ENCODE measurements at regions not wholly inside any gene's neighbourhood (a gene's known extent, or its start where the extent isn't known, plus 50 kb on each side); places are given as distances from the start of the nearest gene placed in this dataset.

GRCh38 chr2:188645986-188646385 lies 328.2 kb upstream of the COL3A1 start:
- Mint-ChIP-seq H3K4me1 (no peaks in the 10 kb centered on the region), H3K27me3 (no peaks in the 10 kb centered on the region), H3K27ac (no peak overlapping the region), H3K9me3 (no peaks in the 10 kb centered on the region), H3K4me3 (no peak overlapping the region), H3K36me3 (ENCODE audit: low read depth) (no peaks in the 10 kb centered on the region)
- intact Hi-C loops (cut with micrococcal nuclease) = no loop called here
- no peak for DNase-seq

GRCh38 chr2:188647430-188648070 lies 326.6 kb upstream of the COL3A1 start:
- no peaks in the 10 kb centered on the region for H3K9me3 Mint-ChIP-seq
- no peaks in the 10 kb centered on the region for H3K27me3 Mint-ChIP-seq
- H3K27ac Mint-ChIP-seq = no peak overlapping the region
- intact Hi-C loops (cut with micrococcal nuclease) = no loop called here
- no peaks in the 10 kb centered on the region for H3K4me1 Mint-ChIP-seq
- no peak overlapping the region for H3K4me3 Mint-ChIP-seq
- no peaks in the 10 kb centered on the region for H3K36me3 Mint-ChIP-seq (ENCODE audit: low read depth)
- DNase-seq = no peak

- Mint-ChIP-seq H3K36me3 (ENCODE audit: low read depth) (no peaks in the 10 kb centered on the region), H3K27ac (no peak overlapping the region), H3K9me3 (no peaks in the 10 kb centered on the region), H3K4me1 (no peaks in the 10 kb centered on the region), H3K4me3 (no peak overlapping the region), H3K27me3 (no peaks in the 10 kb centered on the region)
- DNase-seq = no peak
- intact Hi-C loops (cut with micrococcal nuclease) = no loop called here
Observed at GRCh38 chr2:188659656-188660406, 314.3 kb upstream of the COL3A1 start.

GRCh38 chr2:188663301-188663700 lies 310.9 kb upstream of the COL3A1 start:
- H3K27me3 Mint-ChIP-seq = no peaks in the 10 kb centered on the region
- H3K9me3 Mint-ChIP-seq = no peaks in the 10 kb centered on the region
- no peak for DNase-seq
- intact Hi-C loops (cut with micrococcal nuclease) = no loop called here
- H3K4me3 Mint-ChIP-seq = no peak overlapping the region
- H3K27ac Mint-ChIP-seq = no peak overlapping the region
- no peaks in the 10 kb centered on the region for H3K36me3 Mint-ChIP-seq (ENCODE audit: low read depth)
- no peaks in the 10 kb centered on the region for H3K4me1 Mint-ChIP-seq

GRCh38 chr2:188664416-188664815 lies 309.8 kb upstream of the COL3A1 start:
- Mint-ChIP-seq H3K4me3 (no peak overlapping the region), H3K4me1 (no peaks in the 10 kb centered on the region), H3K27ac (no peak overlapping the region), H3K36me3 (ENCODE audit: low read depth) (no peaks in the 10 kb centered on the region), H3K9me3 (no peaks in the 10 kb centered on the region), H3K27me3 (no peaks in the 10 kb centered on the region)
- intact Hi-C loops (cut with micrococcal nuclease) = no loop called here
- DNase-seq = no peak

- no peaks in the 10 kb centered on the region for H3K9me3 Mint-ChIP-seq
- H3K27ac Mint-ChIP-seq = no peak overlapping the region
- H3K27me3 Mint-ChIP-seq = no peaks in the 10 kb centered on the region
- no peaks in the 10 kb centered on the region for H3K36me3 Mint-ChIP-seq (ENCODE audit: low read depth)
- H3K4me3 Mint-ChIP-seq = no peak overlapping the region
- H3K4me1 Mint-ChIP-seq = no peaks in the 10 kb centered on the region
- intact Hi-C loops (cut with micrococcal nuclease) = no loop called here
- DNase-seq = no peak
Observed at GRCh38 chr2:188664951-188665595, 309.1 kb upstream of the COL3A1 start.

- Mint-ChIP-seq H3K27ac (no peak overlapping the region), H3K27me3 (no peaks in the 10 kb centered on the region), H3K9me3 (no peaks in the 10 kb centered on the region), H3K4me3 (no peak overlapping the region), H3K4me1 (no peaks in the 10 kb centered on the region), H3K36me3 (ENCODE audit: low read depth) (no peaks in the 10 kb centered on the region)
- DNase-seq = no peak
- intact Hi-C loops (cut with micrococcal nuclease) = no loop called here
Observed at GRCh38 chr2:188665727-188666304, 308.4 kb upstream of the COL3A1 start.

- Mint-ChIP-seq H3K27ac (no peak overlapping the region), H3K27me3 (no peaks in the 10 kb centered on the region), H3K9me3 (no peaks in the 10 kb centered on the region), H3K4me3 (no peak overlapping the region), H3K4me1 (no peaks in the 10 kb centered on the region), H3K36me3 (ENCODE audit: low read depth) (no peaks in the 10 kb centered on the region)
- no peak for DNase-seq
- intact Hi-C loops (cut with micrococcal nuclease) = no loop called here
Observed at GRCh38 chr2:188666503-188666902, 307.7 kb upstream of the COL3A1 start.

GRCh38 chr2:188668017-188668680 lies 306.0 kb upstream of the COL3A1 start:
- H3K9me3 Mint-ChIP-seq = no peaks in the 10 kb centered on the region
- intact Hi-C loops (cut with micrococcal nuclease) = no loop called here
- DNase-seq = no peak
- H3K27me3 Mint-ChIP-seq = no peaks in the 10 kb centered on the region
- no peak overlapping the region for H3K27ac Mint-ChIP-seq
- no peaks in the 10 kb centered on the region for H3K36me3 Mint-ChIP-seq (ENCODE audit: low read depth)
- no peak overlapping the region for H3K4me3 Mint-ChIP-seq
- no peaks in the 10 kb centered on the region for H3K4me1 Mint-ChIP-seq

- Mint-ChIP-seq H3K27me3 (no peaks in the 10 kb centered on the region), H3K27ac (no peak overlapping the region), H3K4me1 (no peaks in the 10 kb centered on the region), H3K9me3 (no peaks in the 10 kb centered on the region), H3K4me3 (no peak overlapping the region), H3K36me3 (ENCODE audit: low read depth) (no peaks in the 10 kb centered on the region)
- intact Hi-C loops (cut with micrococcal nuclease) = no loop called here
- DNase-seq = no peak
Observed at GRCh38 chr2:188675391-188676009, 298.7 kb upstream of the COL3A1 start.

- no peaks in the 10 kb centered on the region for H3K36me3 Mint-ChIP-seq (ENCODE audit: low read depth)
- H3K27ac Mint-ChIP-seq = no peak overlapping the region
- intact Hi-C loops (cut with micrococcal nuclease) = no loop called here
- H3K9me3 Mint-ChIP-seq = no peaks in the 10 kb centered on the region
- DNase-seq = no peak
- H3K27me3 Mint-ChIP-seq = no peaks in the 10 kb centered on the region
- no peaks in the 10 kb centered on the region for H3K4me1 Mint-ChIP-seq
- no peak overlapping the region for H3K4me3 Mint-ChIP-seq
Observed at GRCh38 chr2:188676010-188676400, 298.2 kb upstream of the COL3A1 start.

- Mint-ChIP-seq H3K36me3 (ENCODE audit: low read depth) (no peaks in the 10 kb centered on the region), H3K4me1 (no peaks in the 10 kb centered on the region), H3K27ac (no peak overlapping the region), H3K9me3 (no peaks in the 10 kb centered on the region), H3K27me3 (no peaks in the 10 kb centered on the region), H3K4me3 (no peak overlapping the region)
- intact Hi-C loops (cut with micrococcal nuclease) = no loop called here
- no peak for DNase-seq
Observed at GRCh38 chr2:188677142-188677541, 297.0 kb upstream of the COL3A1 start.

- intact Hi-C loops (cut with micrococcal nuclease) = no loop called here
- H3K27ac Mint-ChIP-seq = no peak overlapping the region
- DNase-seq = no peak
Observed at GRCh38 chr2:188678882-188679281, 295.3 kb upstream of the COL3A1 start.

More at GRCh38 chr2:188678882-188679281, 295.3 kb upstream of the COL3A1 start:
- H3K4me3 Mint-ChIP-seq = no peak overlapping the region
- H3K36me3 Mint-ChIP-seq (ENCODE audit: low read depth) = no peaks in the 10 kb centered on the region
- no peaks in the 10 kb centered on the region for H3K27me3 Mint-ChIP-seq
- no peaks in the 10 kb centered on the region for H3K4me1 Mint-ChIP-seq
- H3K9me3 Mint-ChIP-seq = no peaks in the 10 kb centered on the region

All from activated CD4-positive, alpha-beta T cell treated with anti-CD3 and anti-CD28 coated beads, Interleukin-2, amount 10 ng/mL, durations not matched to agents 24 days and 14 days (primary cell).